ENCODE measurements at regions not wholly inside any gene's neighbourhood (a gene's known extent, or its start where the extent isn't known, plus 50 kb on each side); places are given as distances from the start of the nearest gene placed in this dataset.

DNA sequence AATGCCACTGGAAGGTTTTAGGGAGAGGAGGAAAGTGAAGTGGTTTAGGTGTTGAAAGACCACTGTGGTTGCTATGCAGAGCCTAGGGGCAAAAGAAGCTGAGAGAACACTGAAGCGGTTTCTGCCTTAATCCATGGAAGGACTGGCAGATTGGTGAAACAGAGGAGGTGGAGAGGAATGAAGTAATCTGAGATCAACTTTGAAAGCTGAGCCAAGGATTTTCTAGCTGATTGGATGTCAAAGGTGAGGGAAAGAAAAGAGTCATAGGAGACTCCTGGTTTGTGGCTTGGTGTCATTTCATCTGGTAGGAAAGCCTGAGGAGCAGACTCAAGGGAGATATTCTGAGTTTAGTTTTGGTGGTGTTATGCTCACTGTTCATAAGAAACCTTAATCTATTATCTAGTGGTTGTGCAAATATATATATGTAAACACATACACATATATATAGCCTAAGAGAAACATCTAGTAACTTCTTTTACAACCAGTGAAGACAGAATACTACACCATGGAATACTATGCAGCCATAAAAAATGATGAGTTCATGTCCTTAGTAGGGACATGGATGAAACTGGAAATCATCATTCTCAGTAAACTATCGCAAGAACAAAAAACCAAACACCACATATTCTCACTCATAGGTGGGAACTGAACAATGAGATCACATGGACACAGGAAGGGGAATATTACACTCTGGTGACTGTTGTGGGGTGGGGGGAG is 134.1 kb upstream of the CREB1 start:
- no peak for DNase-seq (ENCODE audit: low spot score in 2 of 2)
- FAIRE-seq, result no peak

GRCh38 chr2:207397917-207398655 is 131.7 kb upstream of the CREB1 start:
- DNase-seq (ENCODE audit: low spot score in 2 of 2) (no peak), FAIRE-seq (no peak)

- no peak for FAIRE-seq
- no peak for DNase-seq (ENCODE audit: low spot score in 2 of 2)
These were observed 130.5 kb upstream of the CREB1 start for GRCh38 chr2:207399301-207399700.

DNA sequence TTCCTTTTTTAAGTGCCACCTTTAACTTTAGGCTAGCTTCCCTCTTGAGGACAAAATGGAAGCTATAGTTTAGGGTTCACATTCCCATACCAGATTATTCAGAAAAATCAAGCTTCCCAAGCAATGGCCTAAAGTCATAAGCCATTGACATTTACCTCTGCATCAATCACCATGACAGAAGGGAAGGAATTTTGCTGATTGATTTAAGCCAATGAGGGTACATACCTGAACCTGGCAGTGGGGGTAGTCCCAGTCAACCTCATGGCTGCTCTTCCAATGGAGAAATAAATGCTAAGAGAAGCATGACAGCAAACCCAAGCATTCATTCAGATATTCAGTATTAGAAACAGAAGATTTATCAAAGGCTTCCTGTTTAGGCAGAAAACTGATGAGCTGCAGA is 128.4 kb upstream of the CREB1 start:
- no peak for FAIRE-seq
- DNase-seq (ENCODE audit: low spot score in 2 of 2), result no peak

- no peak for FAIRE-seq
- DNase-seq (ENCODE audit: low spot score in 2 of 2), result no peak
These were observed 126.6 kb upstream of the CREB1 start for GRCh38 chr2:207403141-207403540.

- FAIRE-seq, result no peak
- DNase-seq (ENCODE audit: low spot score in 2 of 2), result no peak
These were observed 125.8 kb upstream of the CREB1 start for GRCh38 chr2:207403950-207404349.

GRCh38 chr2:207405150-207405549 is 124.6 kb upstream of the CREB1 start:
- FAIRE-seq, result no peak
- no peak for DNase-seq (ENCODE audit: low spot score in 2 of 2)

DNA sequence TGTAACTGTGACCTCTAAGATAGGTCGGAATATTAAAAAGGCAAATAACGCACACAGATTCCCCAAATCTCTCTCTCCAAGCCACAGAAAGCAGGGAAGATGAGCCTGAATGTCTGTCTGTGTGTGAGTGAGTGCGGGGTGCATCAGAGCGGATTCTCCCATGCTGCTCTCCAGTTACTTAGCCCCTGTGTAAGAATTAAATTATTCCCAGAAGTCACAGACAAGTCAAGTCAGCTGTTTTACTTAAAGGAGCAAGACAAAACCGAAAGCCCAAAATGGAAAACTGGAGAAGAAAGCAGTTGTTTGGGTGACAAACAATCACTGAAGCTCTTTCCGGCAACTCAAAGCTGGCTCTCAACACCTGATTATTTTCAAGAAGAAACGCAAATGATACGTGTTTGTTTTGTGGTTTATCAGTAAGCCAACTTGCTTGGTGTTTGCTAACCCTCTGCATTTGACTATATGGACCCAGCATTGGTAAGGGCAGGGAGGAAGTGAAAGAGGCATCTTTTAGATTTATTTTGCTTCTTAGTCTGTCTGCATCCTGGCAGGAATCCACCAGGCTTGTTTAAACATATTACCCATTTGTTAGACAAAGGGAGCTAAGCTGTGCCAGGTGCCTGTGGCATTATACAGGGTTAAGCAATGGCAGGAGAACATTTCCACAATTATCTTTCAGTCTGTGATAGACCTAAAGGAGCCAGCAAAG is 121.5 kb upstream of the CREB1 start:
- no peak for DNase-seq (ENCODE audit: low spot score in 2 of 2)

DNA sequence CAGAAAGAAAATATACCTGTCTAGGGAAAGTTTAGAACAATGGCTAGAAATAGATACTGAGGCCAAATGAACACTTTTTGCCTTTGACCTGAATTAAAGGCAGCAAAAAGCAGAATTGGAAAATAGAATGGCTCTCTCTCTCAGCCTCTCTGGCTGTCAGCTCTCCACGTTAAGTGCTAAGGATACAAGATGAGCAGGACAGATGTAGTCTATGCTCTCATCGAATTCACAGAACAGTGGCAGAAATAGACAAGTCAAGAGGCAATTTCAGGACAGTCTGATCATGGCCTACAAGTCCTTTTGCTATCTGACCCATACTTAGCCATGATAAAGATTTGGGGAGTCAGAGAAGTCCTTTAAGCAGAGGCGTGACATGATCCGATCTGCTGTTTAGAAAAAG is 120.2 kb upstream of the CREB1 start:
- no peak for FAIRE-seq
- no peak for DNase-seq (ENCODE audit: low spot score in 2 of 2)

More for the DNA sequence above, 121.5 kb upstream of the CREB1 start:
- no peak for FAIRE-seq

DNA sequence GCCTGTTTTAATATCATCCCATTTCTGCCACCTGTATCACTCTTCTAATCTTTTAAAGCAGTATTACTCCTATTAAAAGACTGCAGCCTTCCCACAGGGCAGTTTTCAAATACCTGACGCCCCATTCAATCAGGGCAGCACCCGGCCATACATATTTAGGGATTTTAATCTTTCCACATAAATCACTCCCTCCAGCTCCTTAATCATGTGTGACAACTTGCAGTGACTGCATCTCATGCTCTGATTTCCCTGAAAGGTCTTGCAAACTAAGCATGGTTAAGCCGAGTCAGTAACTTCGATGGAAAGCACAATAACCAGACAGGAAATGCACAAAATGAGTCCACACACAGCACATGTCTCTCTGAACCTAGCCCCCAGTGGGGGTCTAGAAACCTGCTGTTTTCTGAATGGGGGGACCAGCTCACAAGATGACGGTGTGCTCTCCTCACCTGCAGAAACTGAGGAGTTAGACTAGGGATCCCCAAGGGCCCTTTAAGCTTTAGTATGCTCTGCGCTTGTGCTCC is 116.9 kb upstream of the CREB1 start:
- DNase-seq (ENCODE audit: low spot score in 2 of 2) (no peak), FAIRE-seq (no peak)

DNA sequence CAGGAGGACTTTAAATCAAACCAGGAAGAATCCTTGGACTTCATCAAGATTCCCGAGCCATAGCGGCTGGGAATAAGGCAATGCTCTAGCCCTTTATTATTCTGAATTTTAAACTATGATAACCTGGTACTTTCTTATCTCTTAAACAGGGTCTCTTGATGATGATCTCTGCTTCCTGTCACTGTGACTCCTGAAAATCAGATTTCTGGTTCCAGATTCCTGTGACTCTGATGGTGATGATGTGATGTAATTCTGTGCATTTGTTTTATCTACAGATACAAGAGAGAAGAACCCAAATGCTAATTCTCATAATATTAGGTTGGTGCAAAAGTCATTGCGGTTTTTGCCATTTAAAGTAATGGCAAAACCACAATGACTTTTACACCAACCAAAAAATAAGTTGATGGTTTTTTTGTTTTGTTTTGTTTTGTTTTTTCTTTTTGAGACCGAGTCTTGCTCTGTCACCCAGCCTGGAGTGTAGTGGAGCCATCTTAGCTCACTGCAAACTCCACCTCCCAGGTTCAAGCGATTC is 116.3 kb upstream of the CREB1 start:
- DNase-seq (ENCODE audit: low spot score in 2 of 2) (no peak), FAIRE-seq (no peak)

DNA sequence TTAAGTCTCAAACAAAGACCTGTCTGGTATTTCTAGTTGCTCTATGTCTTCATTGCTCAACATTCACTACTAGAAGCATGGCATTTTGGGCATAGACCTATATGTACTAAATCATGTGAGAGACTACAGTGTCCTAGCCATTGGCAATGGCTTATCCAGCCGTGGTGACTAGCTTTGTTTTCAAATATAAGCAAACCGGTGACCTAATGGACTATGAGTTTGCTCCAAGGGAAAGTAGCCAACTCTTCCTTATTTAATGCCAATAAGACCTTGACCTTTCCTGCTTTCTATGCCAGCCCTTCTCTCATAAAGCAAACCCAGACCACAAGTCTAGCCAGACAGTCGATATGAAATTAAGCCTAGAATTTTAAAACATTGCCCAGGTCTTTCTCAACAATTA is 113.7 kb upstream of the CREB1 start:
- FAIRE-seq (no peak), DNase-seq (ENCODE audit: low spot score in 2 of 2) (no peak)

GRCh38 chr2:207416900-207417299 is 112.9 kb upstream of the CREB1 start:
- DNase-seq (ENCODE audit: low spot score in 2 of 2) (no peak), FAIRE-seq (no peak)

GRCh38 chr2:207417301-207417718 is 112.5 kb upstream of the CREB1 start:
- FAIRE-seq (no peak), DNase-seq (ENCODE audit: low spot score in 2 of 2) (no peak)

GRCh38 chr2:207418419-207418818 is 111.3 kb upstream of the CREB1 start:
- DNase-seq (ENCODE audit: low spot score in 2 of 2) (no peak), FAIRE-seq (no peak)

- no peak for DNase-seq (ENCODE audit: low spot score in 2 of 2)
- no peak for FAIRE-seq
These were observed 110.4 kb upstream of the CREB1 start for GRCh38 chr2:207419331-207419730.

DNA sequence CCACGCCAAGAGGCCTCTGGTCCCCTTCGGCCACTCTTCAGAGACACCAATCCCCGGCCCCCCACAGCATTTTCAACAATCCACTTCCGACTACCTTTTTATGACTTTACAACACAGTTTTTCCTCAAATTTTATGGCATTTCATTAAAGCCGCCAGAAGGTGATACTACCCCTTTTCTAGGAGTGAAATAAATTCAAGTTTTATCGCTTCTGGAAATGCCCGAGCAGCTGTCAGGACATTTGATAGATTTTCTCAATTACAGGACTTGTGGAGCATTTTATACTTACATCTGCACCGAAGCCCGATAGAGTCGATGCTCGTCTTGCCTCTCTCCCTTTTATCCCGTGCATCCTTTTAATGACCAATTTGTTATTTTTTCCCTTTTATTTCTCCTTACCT is 108.1 kb upstream of the CREB1 start:
- no peak for FAIRE-seq
- DNase-seq (ENCODE audit: low spot score in 2 of 2), result no peak

DNA sequence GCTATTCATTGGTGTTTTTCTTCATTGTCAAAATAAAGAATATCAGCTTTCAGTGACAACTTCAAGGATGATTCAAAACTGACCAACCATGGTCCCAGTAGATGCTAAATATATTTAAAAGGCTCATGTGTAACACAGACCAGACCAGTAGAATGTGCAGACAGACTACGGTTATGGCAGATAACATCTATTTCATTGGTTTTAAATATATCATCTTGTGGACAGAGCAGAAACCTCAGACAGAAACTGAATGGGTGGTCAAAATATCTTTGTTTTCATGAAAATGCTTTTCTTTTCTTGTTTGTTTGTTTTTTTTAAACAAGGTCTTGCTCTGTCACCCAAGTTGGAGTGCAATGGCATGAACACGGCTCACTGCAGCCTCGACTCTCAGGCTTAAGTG is 107.4 kb upstream of the CREB1 start:
- no peak for DNase-seq (ENCODE audit: low spot score in 2 of 2)
- FAIRE-seq, result no peak

- FAIRE-seq (no peak), DNase-seq (ENCODE audit: low spot score in 2 of 2) (no peak)
These were observed 105.9 kb upstream of the CREB1 start for GRCh38 chr2:207423886-207424285.

- no peak for FAIRE-seq
- DNase-seq (ENCODE audit: low spot score in 2 of 2), result no peak
These were observed 101.8 kb upstream of the CREB1 start for GRCh38 chr2:207427986-207428385.

DNA sequence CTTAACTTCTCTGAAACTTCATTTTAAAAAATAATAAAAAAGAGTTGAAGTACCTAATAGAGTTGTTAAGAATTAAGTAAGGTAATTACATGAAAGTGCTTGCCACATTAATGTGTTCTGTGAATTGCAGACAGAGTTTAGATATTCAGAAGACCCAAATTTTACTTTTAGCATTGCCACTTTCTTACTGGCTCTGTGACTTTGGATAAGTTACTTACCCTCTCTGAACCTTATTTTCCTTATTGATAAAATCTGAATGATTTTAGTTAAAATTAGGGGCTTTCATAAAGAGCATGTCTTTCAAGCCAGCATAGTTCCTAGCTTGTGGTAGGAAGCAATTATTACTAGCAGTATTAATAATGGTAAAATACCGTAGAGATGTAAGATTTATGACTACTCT is 101.2 kb upstream of the CREB1 start:
- no peak for DNase-seq (ENCODE audit: low spot score in 2 of 2)
- no peak for FAIRE-seq
